ENCODE measurements at regions not wholly inside any gene's neighbourhood (a gene's known extent, or its start where the extent isn't known, plus 50 kb on each side); places are given as distances from the start of the nearest gene placed in this dataset.
A peak's percentile ranks its signal among the peaks of the same experiment; 100 is the strongest.

- no peak for ATAC-seq
These were observed 177.4 kb upstream of the GSE1 start for GRCh38 chr16:85435700-85436099.

GRCh38 chr16:85436207-85436606 lies 176.9 kb upstream of the GSE1 start:
- intact Hi-C loops (cut with DNase I): no loop called here

More at GRCh38 chr16:85435700-85436099, 177.4 kb upstream of the GSE1 start:
- intact Hi-C loops (cut with DNase I): no loop called here
- peak; percentile 35 for DNase-seq (ENCODE audit: missing footprints)

GRCh38 chr16:85436636-85437165 lies 176.4 kb upstream of the GSE1 start:
- ATAC-seq (peak; percentile 35), DNase-seq (ENCODE audit: missing footprints) (no peak)
- intact Hi-C loops (cut with DNase I): no loop called here

More at GRCh38 chr16:85436207-85436606, 176.9 kb upstream of the GSE1 start:
- DNase-seq (ENCODE audit: missing footprints): no peak
- no peak for ATAC-seq

DNA sequence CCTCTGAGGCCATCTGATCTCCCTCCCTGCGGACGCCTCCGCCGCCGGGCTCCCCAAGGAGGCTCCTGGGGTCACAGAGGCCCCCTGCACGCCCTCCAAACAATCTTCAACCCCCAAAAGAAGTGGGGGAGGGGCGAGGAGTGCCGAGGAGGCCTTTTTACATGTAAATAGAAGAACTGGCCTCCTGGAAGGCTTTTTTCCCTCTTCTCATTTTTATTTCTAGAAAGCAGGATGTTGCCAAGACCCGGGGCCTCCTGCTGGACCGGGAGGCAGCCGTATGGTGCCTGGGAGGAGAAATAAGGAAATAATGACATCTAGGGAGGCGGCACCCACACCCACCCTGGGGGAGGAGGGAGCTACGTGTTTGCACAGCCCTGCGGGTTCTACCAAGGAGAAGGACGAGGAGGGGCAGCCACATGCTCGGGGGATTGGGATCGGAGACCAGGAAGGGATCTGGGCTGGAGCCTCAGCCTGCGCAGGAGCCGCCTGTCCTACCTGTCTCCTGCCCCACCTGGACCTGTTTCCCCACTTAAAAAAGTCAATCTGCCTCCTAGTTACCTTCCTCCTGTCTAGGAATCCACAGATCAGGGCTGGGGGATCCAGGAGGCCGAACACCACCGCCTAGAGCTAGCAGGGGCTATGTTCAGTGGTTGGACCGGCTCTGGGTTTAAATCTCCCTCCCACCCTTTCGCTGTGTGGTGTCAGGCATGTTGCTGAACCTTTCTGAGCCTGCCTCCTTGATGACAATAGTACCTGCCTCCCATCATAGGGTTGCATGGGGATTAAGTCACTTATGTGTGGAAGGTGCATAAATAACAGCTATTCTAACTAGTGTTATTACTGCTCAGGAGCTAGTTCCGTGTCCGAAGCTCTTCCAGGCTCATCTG lies 175.7 kb upstream of the GSE1 start:
- DNase-seq (ENCODE audit: missing footprints): no peak
- intact Hi-C loops (cut with DNase I): no loop called here
- ATAC-seq: no peak

DNA sequence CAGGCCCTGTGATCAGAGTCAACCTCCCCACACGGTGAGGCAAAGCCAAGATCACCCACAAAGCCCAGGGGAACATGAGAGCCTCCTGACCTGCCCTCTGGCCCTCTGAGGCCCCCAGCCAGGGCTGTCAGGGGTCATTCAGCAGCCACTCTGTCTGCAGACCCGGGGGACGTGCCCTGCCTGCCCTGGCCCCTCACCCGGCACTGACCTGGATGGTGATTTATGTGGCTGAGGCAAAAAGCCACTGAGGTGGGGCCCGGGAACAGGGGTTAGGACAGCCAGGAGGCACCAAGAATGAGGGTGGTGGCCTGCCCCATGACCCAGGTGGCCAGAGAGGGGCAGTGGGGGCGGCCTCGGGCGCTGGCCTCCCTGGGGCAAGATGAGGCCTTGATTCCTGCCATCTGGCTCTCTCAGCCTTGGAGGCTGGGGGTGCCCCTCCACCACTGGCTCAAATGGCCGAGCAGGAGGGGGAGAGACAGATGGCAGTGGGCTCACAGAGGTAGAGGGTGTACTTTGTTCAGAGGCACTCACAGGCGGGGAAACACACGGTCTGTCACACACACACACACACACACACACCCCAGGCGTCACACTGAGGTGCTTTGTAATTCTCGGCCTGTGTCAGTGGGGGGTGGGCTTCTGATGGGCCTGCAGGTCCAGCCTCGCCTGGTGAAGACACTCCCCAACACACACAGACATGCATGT lies 174.0 kb upstream of the GSE1 start:
- DNase-seq (ENCODE audit: missing footprints) (no peak), ATAC-seq (no peak)
- intact Hi-C loops (cut with DNase I): no loop called here

DNA sequence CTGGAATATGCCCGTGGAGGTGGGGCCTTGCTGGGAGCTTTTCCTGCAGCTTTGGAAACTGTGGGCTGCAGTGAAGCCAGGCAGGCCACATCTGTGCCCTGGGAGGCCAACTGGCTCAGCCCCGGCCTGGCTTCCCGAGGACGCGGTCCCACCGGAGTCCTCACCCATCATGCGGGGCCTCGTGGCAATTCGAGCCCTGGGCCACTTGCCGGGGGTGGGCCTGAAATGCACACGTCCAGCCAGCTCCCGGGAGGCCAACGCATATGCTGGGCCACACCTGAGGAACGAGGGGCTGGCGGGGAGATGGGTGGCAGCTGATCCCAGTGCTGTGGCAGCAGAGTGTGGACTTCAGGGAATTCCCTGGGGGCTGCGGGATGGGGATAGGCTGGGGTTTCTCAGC lies 172.4 kb upstream of the GSE1 start:
- ATAC-seq: no peak
- intact Hi-C loops (cut with DNase I): no loop called here
- no peak for DNase-seq (ENCODE audit: missing footprints)

DNA sequence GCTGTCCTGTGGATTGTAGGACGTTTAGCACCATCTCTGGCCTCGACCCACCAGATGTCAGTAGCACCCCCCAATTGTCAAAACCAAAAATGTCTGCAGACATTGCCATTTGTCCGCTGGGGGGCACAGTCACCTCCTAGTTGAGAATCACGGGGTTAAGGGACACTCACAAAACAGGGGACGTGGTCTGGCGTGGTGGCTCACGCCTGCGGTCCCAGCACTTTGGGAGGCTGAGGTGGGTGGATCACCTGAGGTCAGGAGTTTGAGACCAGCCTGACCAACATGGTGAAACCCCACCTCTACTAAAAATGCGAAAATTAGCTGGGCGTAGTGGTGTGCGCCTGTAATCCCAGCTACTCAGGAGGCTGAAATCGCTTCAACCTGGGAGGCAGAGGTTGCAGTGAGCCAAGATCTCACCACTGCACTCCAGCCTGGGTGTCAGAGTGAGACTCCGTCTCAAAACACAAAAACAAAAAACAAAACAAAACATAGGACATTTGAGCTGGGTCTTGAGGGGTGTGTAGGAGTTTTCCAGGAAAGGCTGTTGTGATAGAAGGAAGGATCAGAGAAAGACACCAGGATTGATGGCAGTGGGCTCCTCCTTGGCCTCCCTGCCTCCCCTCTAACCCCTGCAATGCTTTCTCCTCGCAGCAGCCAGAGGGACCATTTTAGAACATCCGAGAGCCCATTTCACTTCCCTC lies 171.8 kb upstream of the GSE1 start:
- DNase-seq (ENCODE audit: missing footprints) (no peak), ATAC-seq (no peak)
- intact Hi-C loops (cut with DNase I): no loop called here

- intact Hi-C loops (cut with DNase I): no loop called here
- no peak for DNase-seq (ENCODE audit: missing footprints)
- no peak for ATAC-seq
These were observed 171.0 kb upstream of the GSE1 start for GRCh38 chr16:85441890-85442670.

GRCh38 chr16:85443116-85443515 lies 170.0 kb upstream of the GSE1 start:
- ATAC-seq: no peak
- intact Hi-C loops (cut with DNase I): no loop called here
- no peak for DNase-seq (ENCODE audit: missing footprints)

- ATAC-seq (no peak), DNase-seq (ENCODE audit: missing footprints) (no peak)
- intact Hi-C loops (cut with DNase I): no loop called here
These were observed 169.6 kb upstream of the GSE1 start for GRCh38 chr16:85443531-85443930.

- intact Hi-C loops (cut with DNase I): no loop called here
- no peak for DNase-seq (ENCODE audit: missing footprints)
- ATAC-seq: no peak
These were observed 167.9 kb upstream of the GSE1 start for GRCh38 chr16:85445064-85445778.

GRCh38 chr16:85445779-85446222 lies 167.3 kb upstream of the GSE1 start:
- ATAC-seq (no peak), DNase-seq (ENCODE audit: missing footprints) (no peak)
- intact Hi-C loops (cut with DNase I): no loop called here

- no peak for DNase-seq (ENCODE audit: missing footprints)
- ATAC-seq: peak; percentile 40
- intact Hi-C loops (cut with DNase I): no loop called here
These were observed 166.0 kb upstream of the GSE1 start for GRCh38 chr16:85446951-85447692.

GRCh38 chr16:85447693-85448313 lies 165.3 kb upstream of the GSE1 start:
- no peak for DNase-seq (ENCODE audit: missing footprints)
- intact Hi-C loops (cut with DNase I): no loop called here
- no peak for ATAC-seq

- DNase-seq (ENCODE audit: missing footprints) (no peak), ATAC-seq (no peak)
- intact Hi-C loops (cut with DNase I): no loop called here
These were observed 164.4 kb upstream of the GSE1 start for GRCh38 chr16:85448557-85449190.

DNA sequence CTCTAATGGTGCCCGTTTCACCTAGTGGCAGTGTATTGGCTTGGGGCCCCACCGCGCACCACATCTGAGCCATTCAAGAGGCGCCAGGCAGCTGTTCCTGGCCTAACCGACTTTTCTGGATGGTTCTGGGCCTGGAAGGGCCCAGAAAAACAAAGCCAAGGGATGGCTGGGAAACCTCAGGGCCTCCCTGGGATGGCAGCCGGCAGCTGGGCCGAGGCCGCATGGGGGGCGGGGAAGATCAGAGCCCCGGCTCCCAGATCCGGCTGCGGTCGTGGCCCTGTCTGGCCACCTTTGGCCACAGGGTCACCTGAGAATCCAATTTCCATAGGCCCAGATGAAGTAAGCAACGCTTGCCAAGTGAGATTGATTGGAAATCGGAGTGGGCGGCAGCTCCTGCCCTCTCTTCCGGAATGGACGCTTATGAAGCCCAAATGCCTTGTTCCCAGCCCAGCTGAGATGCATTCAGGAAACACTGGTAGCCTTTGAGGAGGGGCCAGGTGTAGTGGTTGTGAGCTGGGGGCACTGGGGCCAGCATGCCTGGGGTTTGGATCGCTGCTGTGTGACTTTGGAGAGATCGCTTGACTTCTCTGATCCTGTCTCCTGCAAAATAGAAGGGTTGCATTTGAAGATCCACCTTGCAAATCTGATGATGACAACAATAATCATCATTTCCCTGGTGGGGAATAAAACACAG lies 163.8 kb upstream of the GSE1 start:
- DNase-seq (ENCODE audit: missing footprints): no peak
- ATAC-seq: no peak

More for the DNA sequence above, 163.8 kb upstream of the GSE1 start:
- intact Hi-C loops (cut with DNase I): no loop called here

All from Right ventricle myocardium inferior (tissue), 1 donor.